ENCODE measurements at regions not wholly inside any gene's neighbourhood (a gene's known extent, or its start where the extent isn't known, plus 50 kb on each side); places are given as distances from the start of the nearest gene placed in this dataset.

- CTCF ChIA-PET: no interaction called here
- intact Hi-C loops (cut with micrococcal nuclease): no loop called here
Observed at GRCh38 chr4:36854554-36854953, 390.0 kb upstream of the NWD2 start.

More at GRCh38 chr4:36854554-36854953, 390.0 kb upstream of the NWD2 start:
- Histone ChIP-seq H3K4me2 (ENCODE audit: insufficient read depth, low read length) (no peak overlapping the region), H3K27me3 (ENCODE audit: control insufficient read depth in 2 of 2, insufficient read depth in 2 of 2, low read length in 2 of 2) (no peaks in the 10 kb centered on the region), H3K9me1 (replicated peaks; ENCODE audit: control insufficient read depth, extremely low read depth, insufficient read depth, low read length) (no peaks in the 10 kb centered on the region), H3K79me2 (ENCODE audit: control insufficient read depth, insufficient read depth, low read length) (no peaks in the 10 kb centered on the region), H3K4me1 (ENCODE audit: control insufficient read depth, extremely low read depth, insufficient read depth, low read length) (no peaks in the 10 kb centered on the region), H3K27ac (ENCODE audit: insufficient read depth, low read depth, low read length) (no peak overlapping the region), H3K4me3 (replicated peaks in 1 of 3; ENCODE audit: insufficient read depth in 1 of 3, low read depth in 1 of 3, low read length in 3 of 3) (no peak overlapping the region), H3K36me3 (ENCODE audit: control insufficient read depth in 2 of 2, extremely low read depth in 1 of 2, insufficient read depth in 2 of 2, low read length in 2 of 2) (no peaks in the 10 kb centered on the region), H4K20me1 (replicated peaks; ENCODE audit: control insufficient read depth, extremely low read depth, insufficient read depth, low read length) (no peaks in the 10 kb centered on the region), H3K9ac (replicated peaks; ENCODE audit: extremely low read depth, insufficient read depth, low read length) (no peak overlapping the region), H3K9me3 (replicated peaks; ENCODE audit: control insufficient read depth, insufficient read depth, low read length) (no peaks in the 10 kb centered on the region), H2AFZ (ENCODE audit: low read depth, low read length) (no peak overlapping the region)
- DNase-seq (ENCODE audit: low read depth, low spot score) (no peak), FAIRE-seq (no peak)
- dilution Hi-C loops (cut with MboI; ENCODE audit: extremely low pct_ligation_motif_present, low sequenced_read_pairs): no loop called here
- no TSS peak for BruUV-seq (replicated peaks)
- TF ChIP-seq POLR2A (IDR thresholded peaks at IDR 0.05; ENCODE audit: low read depth, low read length): no peak
- no peak for TF ChIP-seq EZH2 (IDR thresholded peaks at IDR 0.05; ENCODE audit: borderline replicate concordance, low read depth, low read length, severe bottlenecking)
- TF ChIP-seq MAX (IDR thresholded peaks at IDR 0.05; ENCODE audit: insufficient read depth, insufficient read length): no peak
- TF ChIP-seq FOS (IDR thresholded peaks at IDR 0.05; ENCODE audit: borderline replicate concordance, insufficient read depth, low read length): no peak
- no peak for TF ChIP-seq JUN (IDR thresholded peaks at IDR 0.05; ENCODE audit: borderline replicate concordance, insufficient read depth, insufficient read length, low read depth)
- TF ChIP-seq GATA2 (IDR thresholded peaks at IDR 0.05; ENCODE audit: insufficient read depth, insufficient read length, low read depth, low read length): no peak
- no peak for TF ChIP-seq CTCF (IDR thresholded peaks at IDR 0.05; ENCODE audit: extremely low read depth in 1 of 2, insufficient read depth in 1 of 2, low read depth in 1 of 2, low read length in 2 of 2)
- TF ChIP-seq POLR2AphosphoS5 (IDR thresholded peaks at IDR 0.05; ENCODE audit: insufficient read depth, low read depth, low read length): no peak
- no peak for TF ChIP-seq MYC (IDR thresholded peaks at IDR 0.05; ENCODE audit: low read depth, low read length)
- POLR2A ChIA-PET: no interaction called here
